Eye (tissue), 1 donor: ENCODE measurements at regions not wholly inside any gene's neighbourhood (a gene's known extent, or its start where the extent isn't known, plus 50 kb on each side); places are given as distances from the start of the nearest gene placed in this dataset.

Source experiments
- DNase-seq: peaks from one replicate; pipeline ENCODE4 v3.0.0-alpha.2; 2015

DNA sequence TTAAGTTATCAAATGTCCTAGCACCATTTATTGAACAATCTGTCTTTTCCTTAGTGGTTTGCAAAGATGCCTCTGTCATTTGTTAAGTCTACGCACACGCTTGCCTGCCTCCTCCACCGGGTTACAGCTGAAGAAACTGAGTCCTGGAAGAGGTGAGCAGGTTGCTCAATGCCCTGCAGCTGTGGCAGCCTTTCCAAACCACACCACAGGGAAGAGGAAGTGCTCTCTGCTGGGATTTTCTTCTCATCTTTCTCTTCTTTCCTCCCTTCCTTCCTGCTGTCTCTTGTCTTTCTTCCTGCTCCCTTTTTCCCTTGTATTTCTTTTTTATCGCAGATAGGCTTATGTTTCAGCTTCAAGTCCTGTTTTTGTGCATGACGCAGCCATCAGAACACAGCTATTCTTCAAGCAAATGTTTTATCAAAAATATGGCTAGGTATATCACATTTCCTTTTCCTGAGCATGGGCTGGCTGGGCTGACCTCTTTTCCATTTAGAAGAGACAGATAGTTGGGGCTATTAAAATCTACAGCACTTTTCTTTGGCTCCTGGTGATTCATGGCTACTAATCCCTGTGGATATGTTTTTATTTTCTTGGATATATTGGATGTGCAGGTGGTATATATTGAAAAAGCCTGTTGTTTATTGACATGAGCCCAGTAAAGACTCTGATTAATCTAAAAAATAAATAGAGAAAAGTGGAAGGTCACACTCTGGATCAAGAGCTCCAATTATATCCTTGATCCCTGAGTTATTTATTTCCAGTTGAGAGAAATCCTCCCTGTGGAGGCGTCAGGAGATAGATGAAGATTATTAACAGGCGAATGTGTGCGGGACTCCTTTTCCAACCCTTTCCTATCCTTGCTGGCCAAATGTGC, 214.6 kb downstream of the TSN start:
- no peak for DNase-seq

DNA sequence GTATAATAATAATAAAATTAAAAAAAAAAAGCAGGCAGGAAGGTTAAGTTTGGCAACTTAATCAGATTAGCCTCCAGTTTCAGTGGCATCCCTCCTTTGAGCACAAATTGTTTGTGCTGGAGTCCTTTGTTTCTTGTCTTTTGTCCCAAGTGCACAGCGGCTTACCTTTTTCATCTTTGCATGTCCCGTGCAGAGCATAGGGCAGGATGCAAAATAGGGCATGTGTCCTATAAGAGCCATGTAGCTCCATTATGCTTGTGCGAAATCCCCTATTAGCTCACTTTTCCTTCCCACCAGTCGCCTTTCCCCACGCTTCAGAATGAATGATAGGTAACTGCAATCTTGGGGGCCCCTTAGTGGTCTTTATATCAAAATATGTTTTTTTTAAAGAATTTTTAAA, 216.8 kb downstream of the TSN start:
- no peak for DNase-seq

DNA sequence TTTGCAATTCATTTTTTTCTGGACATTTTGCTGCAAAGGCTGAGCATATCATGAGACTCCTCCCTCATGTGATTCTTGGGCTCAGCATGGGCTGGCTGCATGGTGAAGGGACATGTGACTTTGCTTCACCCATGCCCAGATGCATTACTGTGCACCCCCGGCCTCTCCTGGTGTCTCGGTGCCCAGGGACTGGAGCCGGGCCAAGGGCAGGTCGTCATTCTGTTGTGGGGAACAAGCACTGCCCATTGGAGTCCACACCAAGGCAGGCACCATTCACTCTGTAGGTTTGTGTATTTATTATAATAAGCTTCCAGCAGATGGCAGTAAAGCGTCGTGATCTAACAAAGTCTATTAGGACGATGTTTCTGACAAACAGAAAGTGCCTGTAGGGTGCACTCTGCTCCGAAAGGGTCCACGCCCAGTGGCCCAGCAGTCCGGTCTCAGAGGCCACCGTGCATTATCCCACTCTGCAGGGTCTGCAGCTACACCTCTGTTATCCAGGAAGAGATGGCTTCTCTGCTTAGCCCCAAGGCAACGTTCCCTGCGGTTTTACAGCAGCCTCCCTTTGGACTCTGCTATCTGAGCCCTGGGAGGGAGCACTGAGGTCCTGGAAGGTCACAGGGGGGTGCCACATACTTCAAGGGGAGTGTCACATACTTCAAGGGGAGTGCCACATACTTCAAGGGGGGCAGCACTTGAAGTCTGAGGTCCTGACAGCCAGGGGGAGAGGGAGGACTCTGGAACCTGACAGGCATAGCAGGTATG, 219.6 kb downstream of the TSN start:
- DNase-seq, result peak; percentile 96

DNA sequence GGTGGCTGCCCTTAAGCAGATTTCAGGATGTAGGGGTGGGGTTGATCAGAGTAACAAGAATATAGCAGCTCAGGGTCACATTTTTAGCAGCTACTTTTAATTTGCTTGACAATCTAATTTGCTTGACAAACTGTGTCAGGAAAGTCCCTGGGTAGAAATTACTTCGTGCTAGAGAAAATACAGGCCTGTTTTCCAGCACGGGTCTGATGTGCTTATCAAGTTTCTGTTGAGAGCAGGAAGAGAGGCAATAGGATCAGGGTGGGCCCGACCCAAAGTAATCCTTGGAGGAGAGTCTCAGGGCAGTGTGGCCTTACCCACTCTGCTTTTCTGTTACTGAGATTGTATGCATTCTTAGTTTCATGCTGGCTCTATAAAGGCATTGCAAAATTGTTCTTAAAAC, 221.5 kb downstream of the TSN start:
- no peak for DNase-seq

DNA sequence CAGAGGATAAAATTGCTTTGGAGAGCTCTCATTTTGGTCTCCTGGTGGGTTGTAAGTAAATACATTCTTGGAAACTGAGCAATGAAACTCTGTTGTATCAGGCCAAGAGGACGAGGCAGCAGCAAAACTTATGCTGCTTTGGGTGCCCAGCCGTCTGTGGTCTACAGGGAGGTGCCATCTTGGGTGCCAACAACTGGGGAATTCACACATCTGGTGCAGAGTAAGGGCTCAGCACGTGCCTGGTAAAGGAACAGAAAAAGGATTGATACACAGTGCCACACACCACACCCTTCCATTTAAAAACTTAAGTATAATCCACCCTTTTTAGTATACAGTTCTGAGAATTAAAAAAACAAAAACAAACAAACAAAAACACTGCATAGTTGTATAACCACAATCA, 221.9 kb downstream of the TSN start:
- no peak for DNase-seq

DNA sequence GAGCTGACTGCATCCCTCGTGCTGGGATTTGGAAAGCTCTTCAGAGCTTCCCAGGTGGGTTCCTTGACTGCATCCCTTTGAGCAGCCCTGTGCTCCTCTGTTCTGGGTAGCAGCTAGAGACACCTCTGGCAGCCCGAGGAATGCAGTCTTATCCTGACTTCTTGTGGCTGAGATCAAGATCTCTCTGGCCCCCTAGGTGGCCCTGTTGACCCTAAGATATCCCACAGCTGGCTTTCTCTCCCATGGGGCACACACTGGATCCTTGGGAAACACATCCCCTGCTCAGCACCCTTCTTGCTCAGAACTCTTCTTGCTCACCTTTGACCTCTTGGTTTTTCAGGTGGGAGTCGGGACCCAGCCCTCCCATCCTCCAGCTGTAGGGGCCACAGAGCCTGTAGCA, 237.2 kb downstream of the TSN start:
- DNase-seq, result no peak

DNA sequence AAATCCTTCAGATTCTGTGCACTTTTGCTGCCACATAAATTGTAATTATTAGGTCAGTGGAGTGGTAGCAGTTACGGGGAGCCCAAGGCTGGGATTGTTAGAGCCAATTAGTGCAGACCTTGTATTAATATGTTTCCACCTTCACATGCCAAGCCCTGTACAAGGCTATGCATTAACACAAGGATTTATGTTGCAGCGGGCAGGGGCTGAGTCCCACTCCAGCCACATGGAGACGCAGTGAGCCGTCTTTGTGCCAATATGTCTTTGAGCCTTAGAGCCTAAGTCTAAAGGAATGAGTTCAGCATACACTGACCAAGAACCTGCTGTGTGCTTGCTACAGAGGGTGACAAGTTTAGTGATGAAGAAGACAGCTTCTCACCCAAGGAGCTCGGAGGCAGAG, 238.2 kb downstream of the TSN start:
- DNase-seq, result no peak

DNA sequence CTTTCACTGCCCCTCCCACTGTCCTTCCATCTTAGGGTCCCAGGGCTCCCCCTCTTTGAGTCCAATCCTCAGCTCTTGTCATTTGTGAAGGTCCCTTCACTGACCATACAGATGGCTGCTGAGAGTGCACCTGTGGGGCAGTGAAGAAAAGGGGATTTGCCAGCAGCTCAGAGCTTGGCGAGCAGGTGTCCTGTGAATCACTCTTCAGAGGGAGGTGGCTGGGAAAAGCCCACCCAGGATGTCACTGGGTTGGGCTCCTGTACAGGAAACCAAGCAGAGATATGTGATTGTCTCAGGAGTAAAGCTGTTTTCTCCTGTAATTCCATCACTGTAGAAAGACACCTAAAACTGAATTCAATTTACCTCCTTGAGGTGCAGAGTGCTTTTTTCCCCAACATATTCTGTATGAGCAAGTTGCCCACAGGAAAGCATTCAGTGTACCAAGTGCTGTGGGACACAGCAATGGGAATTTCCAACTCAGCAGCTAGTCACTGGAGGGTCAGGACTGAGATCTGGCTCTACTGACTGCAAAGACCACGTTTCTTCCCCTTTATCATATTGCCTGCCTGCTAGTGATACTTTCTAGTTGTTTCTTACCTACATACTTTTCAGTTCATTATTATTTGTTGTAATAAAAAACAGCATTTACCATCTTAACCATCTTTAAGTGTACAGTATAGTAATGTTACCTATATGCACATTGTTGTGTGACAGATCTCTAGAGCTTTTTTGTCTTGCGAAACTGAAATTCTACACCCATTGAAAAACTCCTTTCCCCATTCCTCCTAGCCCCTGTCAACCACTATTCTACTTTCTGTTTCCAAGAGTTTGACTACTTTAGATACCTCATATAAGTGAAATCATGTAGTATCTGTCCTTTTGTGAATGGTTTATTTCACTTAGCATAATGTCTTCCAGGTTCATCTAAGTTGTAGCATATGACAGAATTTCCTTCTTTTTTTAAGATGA, 239.1 kb downstream of the TSN start:
- no peak for DNase-seq

DNA sequence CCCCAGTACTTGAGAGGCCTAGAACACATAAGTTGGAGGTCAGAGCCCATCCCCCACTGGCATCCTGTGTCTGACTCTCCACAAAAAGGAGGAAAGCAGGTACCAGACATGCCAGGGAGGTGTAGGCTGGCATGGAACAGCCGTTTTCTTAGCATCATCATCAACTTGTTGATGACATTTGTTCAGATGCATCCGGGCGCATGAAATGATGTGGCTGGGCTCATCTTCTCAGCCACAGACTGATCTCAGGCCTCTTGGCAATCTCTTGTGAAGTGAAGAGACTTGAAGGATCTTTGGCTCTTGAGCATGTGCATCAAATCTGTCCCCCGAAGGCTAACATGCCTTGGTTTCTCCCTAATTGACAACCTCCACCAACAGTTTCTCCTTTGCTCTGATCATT, 243.3 kb downstream of the TSN start:
- no peak for DNase-seq

DNA sequence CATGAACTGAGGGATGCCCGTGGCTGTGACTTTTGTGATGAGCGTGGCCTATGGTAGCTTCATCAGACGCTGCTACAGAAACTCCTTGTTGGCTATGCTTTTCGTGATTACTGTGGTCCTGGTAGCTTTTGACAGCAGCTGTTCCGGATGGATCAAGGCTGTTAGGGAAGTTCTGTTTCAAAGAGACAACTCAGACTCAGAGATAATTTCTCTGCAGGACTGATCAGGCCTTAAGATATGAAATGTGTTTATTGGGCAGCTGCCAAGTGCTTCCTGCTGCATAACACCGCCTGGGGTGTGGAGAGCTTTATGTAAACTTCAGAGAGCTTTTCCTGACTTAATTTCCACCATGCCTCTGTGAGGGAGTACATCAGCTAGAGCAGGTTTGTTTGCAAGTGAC, 243.8 kb downstream of the TSN start:
- DNase-seq, result peak; percentile 53

DNA sequence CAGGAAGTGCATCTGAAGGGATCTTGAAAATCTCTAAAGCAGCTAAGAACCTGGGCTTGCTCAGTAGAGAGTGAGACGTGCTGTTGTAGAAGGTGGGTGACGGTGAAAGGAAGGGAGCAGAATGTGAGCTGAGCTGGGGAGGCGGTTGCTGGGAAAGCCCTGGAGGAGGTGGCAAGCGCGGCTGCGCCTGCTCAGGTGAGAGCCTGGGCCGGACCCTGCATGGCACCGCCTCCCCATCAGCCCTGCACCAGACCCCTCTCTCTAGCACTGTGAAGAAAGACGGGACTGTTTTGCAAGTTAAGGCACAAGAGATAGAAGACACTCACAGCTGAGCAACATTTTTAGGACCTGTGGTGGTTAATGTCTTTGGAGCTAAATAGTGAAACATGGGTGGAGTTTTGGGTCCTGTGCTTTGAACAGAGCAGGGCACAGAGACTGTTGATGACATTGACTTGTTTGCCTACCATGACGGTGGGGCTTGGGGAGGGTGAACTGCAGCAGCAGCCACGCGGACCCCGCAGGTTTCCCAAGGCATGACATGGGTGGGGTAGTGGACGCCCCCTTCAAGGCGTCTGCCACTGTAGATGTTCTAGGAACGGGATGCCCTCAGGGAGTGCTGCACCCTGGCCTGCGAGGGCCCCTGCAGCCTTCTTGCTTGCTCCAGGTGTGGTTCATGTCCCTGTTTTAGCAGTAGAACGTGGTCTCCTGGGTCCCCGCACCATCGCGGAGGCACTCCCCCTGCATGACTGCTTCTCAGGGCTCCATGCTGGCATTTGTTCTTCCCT, 245.3 kb downstream of the TSN start:
- DNase-seq, result no peak

DNA sequence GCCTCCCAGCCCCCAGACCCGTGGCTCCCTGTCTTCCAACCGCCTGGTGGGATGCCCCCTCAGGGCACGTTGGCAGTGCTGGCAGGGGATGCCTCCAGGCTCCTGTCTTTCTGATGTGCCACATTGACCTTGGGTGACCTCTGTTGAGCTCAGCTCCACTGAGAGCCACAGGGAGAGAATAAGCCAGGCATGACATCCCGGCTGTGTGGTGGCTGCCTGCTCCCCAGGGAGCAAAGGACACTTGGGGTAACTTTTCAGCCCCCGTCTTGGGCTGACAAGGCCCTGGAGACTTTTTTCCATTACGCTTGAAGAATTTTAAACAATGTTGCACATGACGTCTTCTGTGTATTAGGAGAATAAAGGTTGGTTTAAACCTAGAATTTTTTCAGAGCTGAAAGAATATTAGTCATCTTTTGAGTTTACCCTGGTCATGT, 246.0 kb downstream of the TSN start:
- peak; percentile 8 for DNase-seq

DNA sequence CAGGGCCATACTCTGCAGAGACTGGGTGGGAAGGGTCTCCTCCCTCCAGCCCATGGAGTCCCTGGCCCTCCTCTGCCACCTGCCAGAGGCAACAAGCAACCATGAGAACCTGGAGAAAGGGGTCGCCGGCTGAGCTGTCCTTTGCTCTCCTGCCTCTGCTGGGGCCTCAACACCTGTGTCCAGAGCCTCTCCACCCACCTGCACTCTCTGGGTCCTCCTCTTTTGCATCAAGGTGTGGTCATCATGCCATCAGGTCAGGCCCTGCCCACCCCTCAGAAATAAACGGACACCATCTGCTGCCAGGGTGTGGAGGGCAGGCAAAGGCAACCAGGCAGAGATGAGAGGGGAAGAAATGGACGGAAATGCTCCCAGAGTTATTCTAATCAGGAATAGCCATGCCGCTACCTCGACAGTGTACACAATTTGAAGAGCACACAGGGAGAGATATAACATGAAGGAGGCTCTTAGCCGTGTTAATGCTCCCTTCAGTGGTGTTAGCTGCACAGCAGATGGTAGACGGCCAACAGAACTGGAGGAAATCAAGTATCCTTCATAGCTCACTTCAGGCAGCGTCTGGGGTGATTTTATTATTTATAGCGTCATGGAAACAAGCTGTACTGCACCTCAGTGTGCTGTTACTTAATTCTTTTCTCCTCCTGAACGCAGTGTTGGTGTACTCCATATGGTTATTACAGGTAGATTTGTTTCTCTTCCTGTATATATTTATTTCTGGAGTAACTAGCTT, 247.9 kb downstream of the TSN start:
- DNase-seq, result no peak

DNA sequence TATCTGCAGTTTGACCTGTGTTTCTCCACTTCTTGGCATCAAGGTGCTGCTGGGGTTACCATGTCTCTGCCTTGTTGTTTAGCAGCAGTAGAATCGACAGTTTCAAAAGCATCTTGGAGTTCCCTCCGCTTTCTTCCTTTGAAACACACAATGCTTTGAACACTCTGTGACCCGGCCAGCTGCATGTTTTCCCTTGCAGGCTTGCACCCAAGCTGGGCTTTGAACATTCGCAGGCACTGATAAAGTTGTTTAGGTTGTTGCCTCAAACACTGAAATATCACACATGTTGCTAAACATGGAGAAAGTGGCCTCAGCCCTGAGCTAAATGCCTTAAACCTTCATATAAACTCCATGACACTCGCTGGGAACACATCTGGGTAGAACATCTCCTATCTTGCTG, 251.7 kb downstream of the TSN start:
- no peak for DNase-seq

DNA sequence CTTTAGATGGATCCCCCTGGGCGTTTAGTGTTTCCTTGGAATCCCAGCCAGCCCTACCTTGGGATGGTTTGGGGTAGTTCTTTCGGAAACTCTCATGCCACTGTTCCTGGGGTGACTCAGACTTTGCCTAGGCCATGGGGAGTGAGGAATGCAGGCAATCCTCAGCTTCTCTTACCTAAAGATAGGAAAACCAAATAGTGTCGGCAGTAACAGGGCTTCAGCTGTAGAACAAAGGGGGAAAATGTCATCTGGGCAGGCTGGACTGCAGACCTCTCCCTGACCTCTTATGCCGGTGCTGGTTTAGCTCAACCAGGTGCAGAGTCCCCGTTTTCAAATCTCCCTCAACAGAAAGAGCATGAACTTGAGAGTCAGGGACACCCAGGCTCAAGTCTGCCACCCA, 252.1 kb downstream of the TSN start:
- no peak for DNase-seq

DNA sequence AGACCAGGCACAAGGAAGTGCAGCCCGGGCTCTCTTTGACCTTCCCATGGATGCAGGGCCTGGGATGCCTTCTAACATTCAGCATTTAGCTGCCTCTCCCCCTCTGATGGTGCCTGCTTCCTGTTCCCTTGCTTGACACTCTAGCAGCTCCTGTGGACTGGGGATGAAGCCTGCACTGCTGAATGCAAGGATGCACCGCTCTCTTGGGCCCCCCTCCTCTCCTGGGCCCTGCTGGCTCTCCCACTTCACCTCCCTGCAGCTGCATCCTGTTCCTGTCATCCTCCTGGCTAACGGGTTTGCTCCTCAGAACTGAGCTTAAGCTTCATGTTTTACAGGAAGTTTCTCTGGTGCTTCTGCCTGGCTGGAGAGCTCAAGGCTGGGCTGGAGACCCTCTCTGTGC, 254.1 kb downstream of the TSN start:
- DNase-seq, result no peak

DNA sequence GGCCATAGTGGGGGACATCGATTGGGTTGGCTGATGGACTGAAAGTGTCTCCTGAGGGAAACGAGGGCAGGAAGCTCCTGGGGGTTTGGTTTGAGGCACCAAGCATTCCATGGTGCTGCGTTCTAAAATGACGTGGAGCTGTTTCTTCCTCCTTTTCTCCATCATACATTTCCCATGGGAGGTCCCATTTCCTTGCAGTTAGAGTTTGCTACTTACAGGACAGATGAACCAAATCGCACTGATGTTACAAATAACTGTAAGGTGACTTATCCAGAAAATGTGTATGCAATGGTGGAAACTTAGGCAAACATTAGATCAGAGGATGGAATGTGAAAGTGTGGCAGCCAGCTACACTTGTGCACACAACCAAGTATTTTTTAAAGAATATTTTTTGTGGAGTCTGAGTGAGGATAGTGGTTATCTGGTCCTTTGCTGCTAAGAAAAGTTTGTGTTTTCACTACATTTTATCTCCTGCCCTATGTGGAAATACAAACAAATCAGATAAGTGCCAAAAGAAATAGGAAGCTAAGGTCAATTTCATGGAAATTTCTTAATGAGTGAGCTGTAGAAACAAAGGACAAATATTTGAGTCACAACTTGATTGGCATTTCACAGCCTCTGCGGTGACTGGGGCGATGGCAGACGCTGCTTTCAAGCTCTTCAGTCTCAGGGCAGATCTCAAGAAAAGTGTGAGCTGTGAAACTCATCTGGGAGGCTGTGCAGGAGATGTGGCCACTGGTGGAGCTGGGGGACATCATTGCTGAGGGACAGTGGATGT, 256.2 kb downstream of the TSN start:
- no peak for DNase-seq

DNA sequence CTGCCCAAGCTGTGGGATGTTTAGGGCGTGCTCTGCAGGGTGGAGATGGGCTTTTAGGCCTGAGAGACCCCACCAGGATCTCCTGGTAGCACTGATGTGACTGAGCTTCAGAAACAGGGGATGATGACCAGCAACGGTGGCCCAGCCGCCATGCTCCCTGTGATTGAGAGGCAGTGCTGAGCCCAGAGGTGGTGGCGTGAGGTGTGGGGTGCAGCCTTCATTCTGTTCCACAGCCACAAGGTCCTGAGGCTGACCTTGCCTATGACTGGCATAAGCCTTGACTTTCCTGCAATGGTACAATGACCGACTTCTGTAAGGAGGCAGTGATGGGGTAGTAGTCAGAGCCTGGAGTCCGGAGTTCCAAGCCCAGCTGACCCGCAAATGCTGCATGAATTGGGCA, 263.3 kb downstream of the TSN start:
- DNase-seq, result no peak

DNA sequence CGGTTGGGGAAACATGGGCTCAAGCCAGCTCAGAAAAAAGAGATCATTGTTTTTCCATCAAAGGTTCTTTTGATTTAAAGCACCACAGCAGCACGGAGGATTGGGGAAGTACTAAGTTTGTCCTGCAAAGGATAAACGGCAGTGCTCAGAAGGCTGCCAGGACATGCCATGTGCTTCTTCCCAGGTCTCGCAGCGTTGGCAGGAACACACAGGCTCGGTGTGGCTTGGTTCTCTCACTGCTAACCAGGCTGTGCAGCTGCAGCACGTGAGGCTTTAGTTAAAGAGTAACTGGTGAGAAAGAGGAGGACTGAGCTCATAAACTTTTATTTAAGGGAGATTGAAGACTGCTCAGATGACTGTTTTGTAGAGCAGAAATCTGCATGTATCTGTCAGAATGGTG, 264.3 kb downstream of the TSN start:
- DNase-seq, result no peak

DNA sequence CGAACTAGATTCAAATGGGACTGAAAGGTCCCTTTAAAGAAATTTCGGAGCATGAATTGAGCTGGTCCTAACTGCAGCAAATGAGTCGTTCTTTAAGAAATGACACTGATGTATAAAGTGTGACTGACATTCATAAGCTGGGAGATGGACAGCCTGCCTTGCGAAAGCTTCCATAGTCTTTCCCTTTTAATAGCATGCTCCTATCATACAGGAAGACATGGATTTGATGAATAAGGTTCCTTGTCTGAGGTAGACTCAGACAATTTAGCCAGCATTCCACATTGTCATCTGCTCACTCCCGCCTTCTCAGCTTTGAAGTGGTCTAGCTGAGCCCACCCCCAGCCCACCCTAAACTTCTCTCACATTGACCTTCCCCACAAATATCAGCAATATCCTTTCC, 264.9 kb downstream of the TSN start:
- no peak for DNase-seq

DNA sequence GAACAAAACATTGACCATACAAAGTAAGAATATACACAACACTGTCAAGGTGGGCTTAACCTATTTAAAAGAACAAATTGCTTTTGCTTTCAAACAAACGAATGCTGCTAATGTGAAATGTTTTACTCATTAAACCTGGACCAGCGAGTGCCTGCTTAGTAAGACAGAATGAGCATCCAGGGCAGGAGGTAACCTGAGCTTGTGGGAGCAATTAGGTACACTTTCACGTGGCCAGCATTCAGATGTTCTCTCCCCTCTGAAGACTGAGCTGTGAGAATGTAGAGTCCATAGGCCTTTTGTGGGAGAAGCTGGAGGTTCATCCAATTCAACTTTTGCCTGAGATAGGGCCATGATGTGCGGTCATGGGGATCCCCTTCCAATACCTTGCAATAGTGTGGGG, 266.5 kb downstream of the TSN start:
- no peak for DNase-seq
